ENCODE measurements at regions not wholly inside any gene's neighbourhood (a gene's known extent, or its start where the extent isn't known, plus 50 kb on each side); places are given as distances from the start of the nearest gene placed in this dataset.

DNA sequence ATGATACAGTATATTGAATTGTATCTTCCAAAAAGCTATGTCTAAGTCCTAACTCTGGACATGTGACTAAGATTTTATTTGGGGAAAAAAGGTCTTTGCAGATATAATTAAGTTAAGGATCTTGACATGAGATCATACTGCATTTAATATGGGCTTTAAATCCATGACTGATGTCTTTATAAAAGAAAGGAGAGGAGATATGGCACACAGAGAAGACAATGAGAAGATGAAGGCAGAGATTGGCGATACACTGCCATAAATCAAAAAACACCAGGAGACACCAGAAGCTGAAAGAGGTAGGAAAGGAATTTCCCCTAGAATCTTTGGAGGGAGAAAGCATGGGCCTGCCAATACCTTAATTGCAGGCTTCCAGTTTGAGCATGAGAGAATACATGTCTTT is 1450.2 kb downstream of the HACE1 start:
- TF ChIP-seq, protein P1, sequence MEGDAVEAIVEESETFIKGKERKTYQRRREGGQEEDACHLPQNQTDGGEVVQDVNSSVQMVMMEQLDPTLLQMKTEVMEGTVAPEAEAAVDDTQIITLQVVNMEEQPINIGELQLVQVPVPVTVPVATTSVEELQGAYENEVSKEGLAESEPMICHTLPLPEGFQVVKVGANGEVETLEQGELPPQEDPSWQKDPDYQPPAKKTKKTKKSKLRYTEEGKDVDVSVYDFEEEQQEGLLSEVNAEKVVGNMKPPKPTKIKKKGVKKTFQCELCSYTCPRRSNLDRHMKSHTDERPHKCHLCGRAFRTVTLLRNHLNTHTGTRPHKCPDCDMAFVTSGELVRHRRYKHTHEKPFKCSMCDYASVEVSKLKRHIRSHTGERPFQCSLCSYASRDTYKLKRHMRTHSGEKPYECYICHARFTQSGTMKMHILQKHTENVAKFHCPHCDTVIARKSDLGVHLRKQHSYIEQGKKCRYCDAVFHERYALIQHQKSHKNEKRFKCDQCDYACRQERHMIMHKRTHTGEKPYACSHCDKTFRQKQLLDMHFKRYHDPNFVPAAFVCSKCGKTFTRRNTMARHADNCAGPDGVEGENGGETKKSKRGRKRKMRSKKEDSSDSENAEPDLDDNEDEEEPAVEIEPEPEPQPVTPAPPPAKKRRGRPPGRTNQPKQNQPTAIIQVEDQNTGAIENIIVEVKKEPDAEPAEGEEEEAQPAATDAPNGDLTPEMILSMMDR (IDR thresholded peaks at IDR 0.05) = no peak
- no peak for TF ChIP-seq POLR2A (IDR thresholded peaks at IDR 0.05; ENCODE audit: low read depth)

Measured in esophagus muscularis mucosa (tissue), 3 donors.